ENCODE measurements at regions not wholly inside any gene's neighbourhood (a gene's known extent, or its start where the extent isn't known, plus 50 kb on each side); places are given as distances from the start of the nearest gene placed in this dataset.
"Not testable (repeated sequence)": the region's sequence is repeated elsewhere in the genome, so short reads cannot be mapped to it uniquely, and the experiment has no call there.

DNA sequence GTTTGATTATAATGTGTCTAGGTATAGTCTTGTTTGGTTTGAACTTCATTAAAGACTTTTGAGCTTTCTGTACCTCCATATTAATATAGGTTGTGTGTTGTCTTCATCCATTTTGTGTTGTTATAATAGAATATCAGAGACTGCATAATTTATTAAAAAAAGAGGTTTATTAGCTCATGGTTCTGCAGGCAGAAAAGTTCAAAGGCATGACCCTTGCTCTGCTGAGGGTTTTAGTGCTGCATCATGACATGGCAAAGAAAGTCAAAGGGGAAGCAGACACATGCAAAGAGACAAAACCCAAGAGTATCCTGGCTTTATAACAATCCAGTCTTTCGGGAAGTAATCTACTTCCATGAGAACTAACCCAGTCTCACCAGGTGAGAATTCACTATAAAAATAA lies 358.2 kb downstream of the EDEM1 start:
- DNase-seq (ENCODE audit: low spot score), result no peak

DNA sequence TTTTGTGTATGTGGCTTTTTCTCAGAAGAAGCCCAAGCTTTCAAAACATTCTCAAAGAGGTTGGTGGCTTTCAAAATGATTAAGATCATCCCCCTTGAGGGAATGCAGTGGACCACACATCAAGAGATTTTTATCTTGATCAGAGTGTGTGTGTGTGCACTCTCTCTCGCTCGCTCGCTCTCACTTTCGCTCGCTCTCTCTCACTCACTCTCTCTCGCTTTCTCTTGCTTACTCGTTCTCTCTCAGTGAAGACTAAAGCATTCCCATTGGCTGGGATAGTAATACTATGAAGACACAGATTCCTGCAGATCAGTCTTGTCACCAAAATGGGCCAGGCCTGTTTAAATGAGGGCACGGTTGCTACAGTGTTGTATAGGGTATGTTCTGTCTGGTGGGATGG lies 365.7 kb downstream of the EDEM1 start:
- no peak for DNase-seq (ENCODE audit: low spot score)

DNA sequence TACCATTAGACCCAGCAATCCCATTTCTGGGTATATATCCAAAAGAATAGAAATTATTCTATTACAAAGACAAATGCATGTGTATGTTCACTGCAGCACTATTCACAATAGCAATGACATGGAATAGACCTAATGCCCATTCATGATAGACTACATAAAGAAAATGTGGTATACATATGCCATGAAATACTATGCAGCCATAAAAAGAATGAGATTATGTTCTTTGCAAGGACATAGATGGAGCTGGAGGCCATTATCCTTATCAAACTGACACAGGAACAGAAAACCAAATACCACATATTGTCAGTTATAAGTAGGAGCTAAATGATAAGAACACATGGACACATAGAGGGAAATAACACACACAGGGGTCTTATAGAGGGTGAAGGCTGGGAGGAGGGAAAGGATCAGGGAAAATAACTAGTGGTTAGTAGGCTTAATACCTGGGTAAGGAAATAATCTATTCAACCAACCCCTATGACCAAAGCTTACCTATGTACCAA lies 366.8 kb downstream of the EDEM1 start:
- no peak for DNase-seq (ENCODE audit: low spot score)

DNA sequence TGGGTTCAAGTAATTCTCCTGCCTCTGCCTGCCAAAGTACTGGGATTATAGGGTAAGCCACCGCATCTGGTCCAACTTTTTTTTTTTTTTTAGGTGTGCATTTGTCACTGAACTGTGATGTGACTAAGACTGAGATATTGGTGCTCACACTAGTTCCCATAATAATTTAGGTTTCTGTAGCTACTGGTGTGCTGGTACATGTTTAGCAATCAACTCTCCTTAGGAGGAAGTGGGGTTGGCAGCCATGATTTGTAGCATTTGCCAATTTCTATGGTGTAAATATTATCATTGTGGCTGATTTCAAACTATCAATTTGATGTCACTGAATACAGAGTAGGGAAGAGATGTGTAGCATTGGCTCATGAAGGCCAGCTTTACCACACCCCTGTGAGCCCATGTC lies 372.7 kb downstream of the EDEM1 start:
- no peak for DNase-seq (ENCODE audit: low spot score)

DNA sequence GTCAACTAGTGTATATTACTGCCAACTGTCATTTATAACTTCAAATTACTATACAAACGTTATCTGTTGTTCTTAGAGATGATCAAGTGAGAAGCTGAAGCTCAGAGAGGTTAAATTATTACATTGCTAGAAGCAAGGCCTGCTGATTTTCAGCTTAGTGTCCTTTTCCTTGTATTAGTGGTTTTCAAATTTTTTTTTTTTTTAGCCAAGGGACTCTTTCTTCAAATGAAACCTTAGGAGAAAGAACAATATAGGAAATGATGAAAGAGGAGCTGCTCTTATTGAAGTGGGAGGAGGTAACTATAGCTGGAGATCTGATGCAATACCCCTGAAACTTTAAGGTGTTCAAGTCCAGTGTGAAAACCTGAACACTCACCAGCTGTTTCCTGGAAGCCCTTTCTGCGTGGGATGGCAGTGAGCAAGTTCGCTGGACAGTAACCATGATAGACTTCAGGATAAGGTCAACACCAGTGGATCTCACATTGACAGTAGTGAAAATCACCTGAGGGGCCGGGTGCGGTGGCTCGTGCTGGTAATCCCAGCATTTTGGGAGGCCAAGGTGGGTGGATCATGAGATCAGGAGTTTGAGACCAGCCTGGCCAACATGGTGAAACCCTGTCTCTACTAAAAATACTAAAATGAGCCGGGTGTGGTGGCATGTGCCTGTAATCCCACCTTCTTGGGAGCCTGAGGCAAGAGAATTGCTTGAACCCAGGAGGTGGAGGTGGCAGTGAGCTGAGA lies 376.2 kb downstream of the EDEM1 start:
- no peak for DNase-seq (ENCODE audit: low spot score)

DNA sequence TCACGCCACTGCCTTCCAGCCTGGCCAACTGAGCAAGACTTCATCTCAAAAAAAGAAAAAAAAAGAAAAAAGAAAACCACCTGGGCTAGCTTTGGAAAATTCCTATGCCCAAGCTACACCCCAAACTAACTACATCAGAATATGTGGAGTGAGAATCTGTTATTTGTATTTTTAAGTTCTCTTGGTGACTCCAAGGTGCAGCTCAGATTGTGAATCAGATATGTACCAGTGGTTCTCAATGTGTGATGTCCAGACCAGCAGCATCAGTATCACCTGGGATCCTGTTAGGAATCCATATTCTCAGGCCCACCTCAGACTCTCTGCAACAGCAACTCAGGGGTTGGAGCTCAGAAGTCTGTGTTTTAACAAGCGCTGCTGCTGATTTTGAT lies 376.8 kb downstream of the EDEM1 start:
- no peak for DNase-seq (ENCODE audit: low spot score)

DNA sequence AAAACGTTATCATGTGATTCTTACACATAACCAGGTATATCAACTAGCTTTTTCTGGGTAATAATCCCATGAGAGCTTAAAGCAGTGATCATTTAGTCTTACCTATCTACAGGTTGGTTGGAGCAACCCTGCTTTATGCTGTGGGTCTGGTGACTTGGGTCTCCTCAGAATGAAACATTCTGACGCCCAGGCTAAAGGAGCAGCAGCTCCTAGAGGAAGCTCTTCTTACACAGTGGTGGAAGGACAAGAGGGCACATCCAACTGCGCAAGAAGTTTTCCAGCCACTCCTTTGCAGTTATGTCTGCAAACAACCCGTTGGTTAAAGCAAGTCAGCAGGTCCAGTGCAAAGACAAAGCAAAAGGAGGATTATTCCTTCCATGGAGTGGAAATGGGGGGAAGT lies 377.5 kb downstream of the EDEM1 start:
- no peak for DNase-seq (ENCODE audit: low spot score)

DNA sequence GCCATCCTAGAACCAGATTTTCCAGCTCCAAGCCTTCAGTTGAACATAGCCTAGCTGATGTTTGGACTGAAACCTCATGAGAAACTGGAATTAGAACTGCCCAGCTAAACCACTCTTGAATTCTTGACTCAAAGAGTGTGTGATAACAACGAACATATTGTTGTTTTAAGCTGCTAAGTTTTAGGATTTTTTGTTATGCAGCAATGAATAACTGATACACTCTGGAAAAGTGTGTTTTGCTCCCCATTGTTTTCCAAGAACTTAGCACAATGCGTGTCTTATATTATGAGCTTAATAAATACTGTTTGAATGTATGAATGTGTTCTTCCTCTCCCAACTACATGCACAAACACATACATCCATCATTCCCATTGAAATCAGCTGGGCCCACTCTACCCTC lies 379.6 kb downstream of the EDEM1 start:
- DNase-seq (ENCODE audit: low spot score), result no peak

DNA sequence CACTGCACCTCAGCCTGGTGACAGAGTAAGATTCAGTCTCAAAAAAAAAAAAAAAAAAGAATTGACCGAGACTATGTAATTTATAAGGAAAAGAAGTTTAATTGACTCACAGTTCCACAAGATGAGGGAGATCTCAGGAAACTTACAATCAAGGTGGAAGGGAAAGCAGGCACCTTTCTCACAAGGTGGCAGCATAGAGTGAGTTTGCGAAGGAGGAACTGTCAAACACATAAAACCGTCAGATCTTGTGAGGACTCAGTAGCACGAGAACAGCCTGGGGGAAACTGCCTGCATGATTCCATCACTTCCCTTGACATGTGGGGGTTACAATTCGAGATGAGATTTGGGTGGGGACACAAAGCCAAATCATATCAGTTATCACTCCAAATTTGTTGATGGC lies 380.9 kb downstream of the EDEM1 start:
- DNase-seq (ENCODE audit: low spot score), result no peak

DNA sequence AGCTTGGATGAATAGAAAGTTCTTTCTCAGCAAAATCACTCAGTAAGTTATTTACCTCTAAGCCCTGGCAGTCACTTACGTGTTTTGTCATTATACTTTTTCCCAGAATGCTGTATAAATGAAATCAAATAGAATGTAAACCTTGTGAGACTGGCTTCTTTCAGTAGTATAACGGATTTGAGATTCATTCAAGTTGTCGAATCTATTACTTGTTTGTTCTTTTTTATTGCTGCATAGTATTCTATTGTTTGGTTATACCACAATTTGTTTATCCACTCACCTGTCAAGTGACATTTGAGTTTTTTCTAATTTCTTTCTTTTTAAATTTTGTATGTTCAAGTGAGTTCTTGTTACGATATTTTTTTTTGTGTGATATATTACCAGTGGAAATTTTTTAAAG lies 381.6 kb downstream of the EDEM1 start:
- DNase-seq (ENCODE audit: low spot score), result no peak

DNA sequence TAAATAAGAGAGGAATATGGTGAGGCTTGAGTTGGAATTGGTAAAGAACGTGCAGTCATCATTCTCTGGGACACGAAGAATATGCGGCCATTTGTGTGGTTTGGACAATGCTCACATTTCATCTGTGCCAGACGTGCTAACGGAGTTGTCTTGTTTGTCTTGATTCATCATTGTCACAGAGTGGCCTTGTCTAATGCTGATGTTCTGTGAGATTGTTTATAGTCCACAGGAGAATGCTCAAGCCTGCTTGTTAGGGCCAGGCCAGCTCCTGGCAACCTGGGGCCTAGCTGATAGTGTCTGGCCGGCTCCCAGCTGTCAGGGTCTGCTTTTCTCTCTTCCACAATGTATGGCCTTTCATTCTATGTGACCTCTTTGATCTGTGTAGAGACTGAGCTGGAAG lies 384.7 kb downstream of the EDEM1 start:
- no peak for DNase-seq (ENCODE audit: low spot score)

DNA sequence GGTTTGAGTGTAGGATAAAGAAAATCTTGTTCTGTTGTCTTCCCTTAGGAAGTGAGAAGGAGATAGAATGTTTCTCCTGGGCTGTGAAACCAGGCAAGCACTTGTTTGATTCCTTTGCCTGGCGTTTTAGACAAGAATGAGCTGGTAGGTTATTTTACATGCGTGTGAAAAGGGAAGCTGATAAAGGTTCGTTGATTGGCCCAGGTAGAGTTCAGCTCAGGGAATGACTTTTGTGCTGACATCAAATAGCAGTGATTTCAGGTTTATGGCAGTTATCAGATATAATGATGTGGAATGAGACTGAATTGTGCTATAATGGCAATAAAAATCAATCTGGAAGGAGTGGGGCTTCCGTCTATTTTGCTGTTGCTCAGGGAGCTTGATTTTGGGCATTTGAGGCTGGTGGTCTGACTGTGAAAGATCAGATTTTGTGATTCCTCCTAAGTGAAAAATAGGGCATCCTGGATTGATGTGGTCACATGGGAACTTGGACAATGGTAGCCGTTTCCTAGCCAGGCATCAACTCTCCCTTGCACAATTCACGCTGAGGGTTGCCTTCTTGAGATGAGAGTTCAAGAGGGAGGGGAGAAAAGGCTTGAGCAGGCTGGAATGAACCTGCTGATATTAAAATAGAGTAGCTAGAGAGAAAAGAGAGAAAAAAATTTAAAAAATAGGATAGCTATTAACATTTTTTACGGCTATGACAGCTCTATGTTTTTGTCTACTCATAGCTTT lies 388.9 kb downstream of the EDEM1 start:
- DNase-seq (ENCODE audit: low spot score), result no peak

DNA sequence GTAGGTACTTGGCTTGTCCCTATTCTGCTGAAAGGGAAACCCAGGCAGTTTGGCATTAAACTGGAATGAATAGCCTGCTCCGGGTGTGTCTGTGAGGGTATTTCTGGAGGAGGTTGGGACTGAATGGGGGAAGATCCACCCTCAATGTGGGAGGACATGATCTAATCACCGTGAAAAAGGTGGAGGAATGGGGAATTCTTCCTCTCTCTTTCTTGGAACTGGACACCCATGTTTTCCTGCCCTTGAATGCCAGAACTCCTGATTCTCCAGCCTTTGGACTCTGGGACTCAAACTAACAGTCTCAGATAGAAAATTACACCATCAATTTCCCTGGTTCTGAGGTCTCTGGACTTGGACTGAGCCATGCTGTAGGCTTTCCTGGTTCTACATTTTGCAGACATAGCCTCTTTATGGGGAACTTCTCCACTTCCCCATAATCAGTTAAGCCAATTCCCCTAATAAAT lies 391.7 kb downstream of the EDEM1 start:
- DNase-seq (ENCODE audit: low spot score), result no peak

DNA sequence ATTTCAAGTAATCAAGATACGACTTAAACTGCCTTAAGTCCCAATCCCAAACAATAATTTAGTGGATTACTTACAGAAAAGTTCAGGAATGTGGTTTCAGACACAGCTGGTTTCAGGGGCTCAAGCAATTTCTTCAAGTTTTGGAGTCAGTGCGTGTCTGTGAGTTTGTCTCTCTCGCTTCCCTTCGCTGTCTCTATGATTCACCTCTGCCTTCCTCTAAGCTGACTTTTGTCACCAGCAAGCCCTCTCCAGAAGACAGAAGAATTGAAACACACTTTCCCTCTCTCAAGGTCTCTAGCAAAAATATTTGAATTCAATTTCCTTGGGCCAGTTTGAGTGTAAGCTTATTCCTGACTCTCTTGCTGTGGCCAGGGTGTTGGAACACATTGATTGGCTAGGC lies 392.4 kb downstream of the EDEM1 start:
- no peak for DNase-seq (ENCODE audit: low spot score)

DNA sequence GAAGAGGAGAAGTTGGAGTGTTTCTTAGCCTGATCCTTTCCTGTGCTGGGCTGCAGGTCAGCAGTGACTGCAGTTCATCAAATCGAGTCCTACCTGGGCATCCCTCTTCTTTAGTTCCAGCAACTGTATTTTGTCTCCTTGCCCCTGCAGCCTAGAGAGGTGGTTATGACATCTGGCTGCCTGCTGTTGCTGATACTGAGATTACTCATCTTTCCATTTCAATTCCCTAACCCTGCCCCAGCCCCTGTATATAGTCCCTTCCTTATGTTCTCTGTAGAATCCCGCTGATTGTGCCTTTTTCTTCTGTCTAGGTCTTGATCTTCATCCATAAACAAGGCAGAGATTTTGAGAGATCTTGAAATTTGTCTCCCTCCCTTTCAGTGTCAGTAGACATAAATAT lies 393.3 kb downstream of the EDEM1 start:
- DNase-seq (ENCODE audit: low spot score), result no peak

DNA sequence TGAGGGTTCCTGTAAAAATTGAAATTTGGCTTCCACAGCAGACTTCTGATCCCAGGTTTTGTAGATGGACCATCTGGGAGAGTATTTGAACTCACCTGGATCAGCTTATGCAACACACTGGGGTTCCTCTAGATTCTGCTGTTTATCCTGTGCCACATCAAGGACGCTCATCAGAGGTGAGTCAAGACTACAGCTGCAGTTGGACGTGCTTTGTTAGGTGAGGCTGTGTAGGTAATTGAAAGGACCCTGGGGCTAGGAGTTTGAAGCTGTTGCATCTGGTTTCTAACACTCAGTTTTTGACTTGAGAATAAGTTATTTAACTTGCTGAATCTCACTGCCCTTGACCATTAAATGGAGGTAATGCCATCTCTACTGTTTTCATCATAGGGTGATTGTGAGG lies 394.2 kb downstream of the EDEM1 start:
- DNase-seq (ENCODE audit: low spot score), result no peak

DNA sequence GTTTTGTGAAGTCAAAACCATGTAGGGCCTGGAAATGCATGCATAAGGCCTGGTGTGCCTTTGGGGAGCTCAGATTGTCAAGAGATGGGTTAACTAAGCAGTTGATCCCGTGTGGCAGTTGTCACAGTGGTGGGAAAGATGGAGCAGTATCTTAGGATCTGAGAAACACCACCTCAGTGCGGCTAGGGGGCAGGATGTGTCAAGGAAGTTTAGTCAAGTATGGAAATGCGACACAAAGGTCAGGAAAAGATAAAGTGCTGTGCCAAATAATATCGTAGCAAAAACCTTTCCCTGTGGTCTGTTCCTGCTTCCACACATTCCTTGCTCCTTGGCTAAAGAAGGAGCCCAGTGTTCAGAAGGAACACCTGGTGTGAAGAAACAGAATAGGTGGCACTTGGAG lies 396.4 kb downstream of the EDEM1 start:
- DNase-seq (ENCODE audit: low spot score), result no peak

DNA sequence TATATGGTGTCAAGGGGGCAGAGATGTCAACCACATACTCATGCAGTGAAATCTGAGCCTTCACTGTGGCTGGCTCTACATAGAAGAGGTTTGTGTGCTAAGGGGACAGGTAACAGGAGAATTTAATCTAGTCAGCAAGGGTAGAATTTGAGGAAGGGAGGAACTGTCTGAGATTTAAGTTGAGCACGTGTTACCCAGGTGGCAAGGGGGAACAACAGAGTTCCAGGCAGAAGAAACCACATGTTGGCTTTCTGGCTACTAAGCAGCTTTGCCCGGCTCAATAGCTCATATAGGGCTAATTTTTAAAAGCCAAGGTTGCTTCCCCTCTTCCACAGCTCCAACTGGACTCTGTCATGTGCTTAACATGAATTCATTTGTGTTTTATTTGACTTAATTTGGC lies 397.6 kb downstream of the EDEM1 start:
- no peak for DNase-seq (ENCODE audit: low spot score)

DNA sequence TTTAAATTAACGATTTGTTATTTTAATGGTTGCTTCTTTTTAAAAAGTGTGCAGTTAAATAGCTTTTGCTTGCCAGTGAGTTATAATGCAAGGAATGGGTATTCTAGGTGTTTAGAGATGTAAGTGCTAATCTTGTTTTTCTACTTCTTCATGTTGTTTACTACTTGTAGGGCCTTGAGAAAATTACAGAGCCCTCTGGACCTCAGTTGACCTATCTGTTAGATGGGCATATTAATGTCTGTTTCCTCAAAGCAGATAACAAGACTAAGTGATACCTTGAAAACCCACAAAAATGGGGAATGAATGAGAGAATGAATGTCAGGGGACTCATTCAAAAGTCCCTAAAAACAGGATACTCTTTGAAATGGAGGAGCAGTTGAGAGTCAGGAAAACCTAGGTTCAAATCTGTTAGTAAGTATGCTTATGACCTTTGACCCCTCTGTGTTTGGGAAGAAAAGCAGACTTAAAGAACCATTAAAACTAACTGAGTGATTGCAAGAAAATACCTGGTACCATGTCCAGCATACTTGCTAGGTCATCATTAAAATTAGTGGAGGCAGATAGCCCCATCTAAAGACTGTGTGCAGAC lies 419.5 kb downstream of the EDEM1 start:
- DNase-seq (ENCODE audit: low spot score), result no peak

DNA sequence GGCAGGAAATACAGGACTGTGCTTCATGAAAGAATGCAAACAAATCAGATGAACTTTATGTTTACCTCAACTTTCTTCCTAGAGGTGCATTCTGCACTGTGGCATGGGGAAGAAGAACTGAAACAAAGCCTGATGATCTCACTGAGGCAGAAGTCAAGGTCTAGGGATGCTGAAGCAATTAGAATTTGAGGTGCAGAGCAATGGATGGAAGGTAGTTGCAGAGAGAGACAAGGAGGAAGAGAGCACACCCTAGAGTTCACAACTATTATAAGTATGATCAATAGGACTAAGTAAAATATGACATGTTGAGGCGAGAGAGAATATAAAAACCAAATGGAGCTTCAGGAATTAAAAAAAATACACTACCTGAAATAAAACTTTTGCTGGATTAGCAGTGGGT lies 420.1 kb downstream of the EDEM1 start:
- DNase-seq (ENCODE audit: low spot score), result no peak

DNA sequence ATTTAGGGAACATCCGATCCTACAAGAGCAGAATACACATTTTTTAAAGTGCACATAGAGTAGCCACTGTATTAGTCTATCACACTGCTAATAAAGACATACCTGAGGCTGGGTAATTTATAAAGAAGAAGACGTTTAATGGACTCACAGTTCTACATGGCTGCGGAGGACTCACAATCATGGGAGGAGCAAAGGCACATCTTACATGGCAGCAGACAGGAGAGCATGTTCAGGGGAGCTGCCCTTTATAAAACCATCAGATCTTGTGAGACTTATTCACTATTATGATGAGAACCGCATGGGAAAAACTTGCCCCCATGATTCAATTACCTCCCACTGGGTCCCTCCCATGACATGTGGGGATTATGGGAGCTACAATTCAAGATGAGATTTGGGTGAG lies 421.5 kb downstream of the EDEM1 start:
- DNase-seq (ENCODE audit: low spot score), result not testable (repeated sequence)

DNA sequence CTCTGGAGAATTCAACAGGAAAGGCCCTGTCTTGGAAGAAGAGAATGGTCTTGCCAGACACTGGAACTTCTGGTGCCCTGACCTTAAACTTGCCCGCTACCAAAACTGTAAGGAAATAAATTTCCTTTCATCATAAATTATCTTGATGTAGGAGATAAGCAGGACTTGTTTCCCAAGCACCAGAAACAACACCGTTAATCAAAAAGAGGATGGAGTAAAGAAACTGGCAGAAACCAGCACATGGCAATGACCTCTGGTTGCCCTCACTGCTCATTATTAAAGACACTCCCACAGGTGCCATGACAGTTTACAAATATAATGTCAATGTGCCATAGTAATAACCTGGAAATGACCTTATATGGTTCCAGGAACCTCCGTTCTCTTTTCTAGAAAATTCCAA lies 426.1 kb downstream of the EDEM1 start:
- no peak for DNase-seq (ENCODE audit: low spot score)

DNA sequence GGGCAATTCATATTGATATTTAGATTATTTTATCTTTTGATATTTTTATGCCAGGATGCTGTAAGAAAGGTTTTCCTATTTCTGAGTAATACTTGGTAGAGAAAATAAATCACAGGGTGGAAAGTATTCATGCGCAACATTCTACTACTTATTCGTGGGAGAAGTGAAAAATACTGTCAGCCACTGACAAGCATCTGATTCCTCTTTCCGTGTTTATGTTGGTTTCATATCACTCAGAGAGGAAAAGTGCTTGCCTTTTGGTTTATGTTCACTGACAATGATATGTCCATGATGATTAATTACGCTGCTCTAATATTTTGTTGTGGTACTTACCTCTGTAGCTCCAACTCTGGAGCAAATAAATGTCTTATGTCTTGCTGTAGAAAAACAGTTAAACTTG lies 429.4 kb downstream of the EDEM1 start:
- DNase-seq (ENCODE audit: low spot score), result no peak
